ENCODE measurements at regions not wholly inside any gene's neighbourhood (a gene's known extent, or its start where the extent isn't known, plus 50 kb on each side); places are given as distances from the start of the nearest gene placed in this dataset.

- H3K9me3 Mint-ChIP-seq = peaks cover 0 to 3% of the 10 kb centered on the region in 2 experiments; a peak in 1 of 5 replicates
- no CpG with 5 or more reads among the region's 3 CpGs for WGBS (ENCODE audit: extremely low coverage, insufficient read length, low lambda C conversion rate)
Observed at GRCh38 chr3:194775731-194776130, 90.0 kb downstream of the FAM43A start.

More at GRCh38 chr3:194775731-194776130, 90.0 kb downstream of the FAM43A start:
- H3K9ac ChIP-seq (ENCODE audit: extremely low read depth, insufficient read length, low read length) = no peak overlapping the region
- H3K27ac ChIP-seq (ENCODE audit: insufficient read length, low read depth, low read length) = no peak overlapping the region
- H2BK15ac ChIP-seq (ENCODE audit: low read depth, low read length) = no peak overlapping the region
- H3K79me1 ChIP-seq (ENCODE audit: insufficient read depth, low read depth, low read length, poor library complexity, severe bottlenecking) = no peaks in the 10 kb centered on the region
- no peak overlapping the region for H2BK5ac ChIP-seq (ENCODE audit: insufficient read length, low read length)
- H3K23ac ChIP-seq (ENCODE audit: insufficient read length, low read depth, low read length) = no peak overlapping the region
- H3K9me3 ChIP-seq (ENCODE audit: control insufficient read depth, low read depth, low read length) = no peaks in the 10 kb centered on the region
- no peak overlapping the region for H3K4me2 ChIP-seq (ENCODE audit: insufficient read depth, insufficient read length, low read length)
- H3K56ac ChIP-seq (ENCODE audit: insufficient read length, low read depth, low read length) = no peak overlapping the region
- H4K91ac ChIP-seq (ENCODE audit: insufficient read length, low read depth, low read length) = no peak overlapping the region
- no peak overlapping the region for H2BK12ac ChIP-seq (ENCODE audit: insufficient read length, low read depth, low read length)
- no peaks in the 10 kb centered on the region for H3K79me2 ChIP-seq (ENCODE audit: insufficient read depth, low read length)
- no peak overlapping the region for H2BK120ac ChIP-seq (ENCODE audit: low read depth, low read length, poor library complexity, severe bottlenecking)
- Mint-ChIP-seq H3K27ac (no peak overlapping the region; a peak in 1 of 7 replicates), H3K4me3 (no peak overlapping the region), H3K27me3 (ENCODE audit: low read depth) (peaks cover 42% of the 10 kb centered on the region), H3K4me1 (peaks cover 23 to 26% of the 10 kb centered on the region in 2 experiments), H3K36me3 (ENCODE audit: insufficient read depth in 1 of 3, low read depth in 3 of 3) (peaks cover 0 to 5% (median 5%) of the 10 kb centered on the region in 3 experiments; a peak in 2 of 7 replicates)
- 0 out of 2 replicates have a peak, but pooled peaks cover 2% of the 10 kb centered on the region for H3K4me1 ChIP-seq (ENCODE audit: insufficient read depth, low read length)
- no peak overlapping the region for H4K8ac ChIP-seq (replicated peaks; ENCODE audit: insufficient read length, low read depth, low read length)
- no peak overlapping the region for H3K18ac ChIP-seq (ENCODE audit: insufficient read length, low read depth, low read length)
- no peak overlapping the region for H2AFZ ChIP-seq (ENCODE audit: low read length)
- H3K23me2 ChIP-seq (ENCODE audit: insufficient read length, low read depth, low read length, poor library complexity, severe bottlenecking) = no peaks in the 10 kb centered on the region
- H3T11ph ChIP-seq (ENCODE audit: low read length) = no peak overlapping the region
- H3K4ac ChIP-seq (ENCODE audit: low read depth, low read length) = no peak overlapping the region
- H2BK20ac ChIP-seq (ENCODE audit: low read depth, low read length, poor library complexity, severe bottlenecking) = no peak overlapping the region
- H3K27me3 ChIP-seq (ENCODE audit: insufficient read depth, low read length) = no peaks in the 10 kb centered on the region; the same call in 1 of the 2 replicates
- H4K5ac ChIP-seq (ENCODE audit: insufficient read length, low read depth, low read length) = no peak overlapping the region
- no peaks in the 10 kb centered on the region for H4K20me1 ChIP-seq (ENCODE audit: control insufficient read depth, insufficient read depth, insufficient read length)
- DNase-seq = no peak
- no peak for TF ChIP-seq CTCF (conservative IDR thresholded peaks at IDR 0.05)
- no peak overlapping the region for H2AK5ac ChIP-seq (ENCODE audit: insufficient read length, low read length)
- H3K14ac ChIP-seq (ENCODE audit: insufficient read depth, low read length) = no peak overlapping the region
